ENCODE measurements at regions not wholly inside any gene's neighbourhood (a gene's known extent, or its start where the extent isn't known, plus 50 kb on each side); places are given as distances from the start of the nearest gene placed in this dataset.

GRCh38 chr15:69946870-69947269 is 150.8 kb downstream of the TLE3 start:
- Mint-ChIP-seq H3K27ac (no peak overlapping the region), H3K36me3 (no peaks in the 10 kb centered on the region), H3K4me1 (no peaks in the 10 kb centered on the region), H3K9me3 (no peaks in the 10 kb centered on the region), H3K4me3 (no peak overlapping the region), H3K27me3 (ENCODE audit: low read depth) (no peaks in the 10 kb centered on the region)
- ChIA-PET CTCF (interaction anchor here (0.6 to 0.9 kb wide), 2 partner anchors 184 to 355 kb away, joined by 3 read pairs; no protein-coding TSS in a partner anchor), POLR2A (no interaction called here)
- no peak for TF ChIP-seq HMGXB4 (CRISPR knock-in tag; IDR thresholded peaks at IDR 0.05)
- TF ChIP-seq ZNF671 (CRISPR knock-in tag; IDR thresholded peaks at IDR 0.05) = no peak
- TF ChIP-seq ZNF425 (CRISPR knock-in tag; conservative IDR thresholded peaks at IDR 0.05) = no peak
- TF ChIP-seq TP53 (CRISPR knock-in tag; IDR thresholded peaks at IDR 0.05) = no peak
- no peak for TF ChIP-seq ELF4 (CRISPR knock-in tag; IDR thresholded peaks at IDR 0.05; ENCODE audit: low read depth)
- TF ChIP-seq NR1H2 (CRISPR knock-in tag; IDR thresholded peaks at IDR 0.05) = no peak
- no peak for TF ChIP-seq FOXJ3 (CRISPR knock-in tag; IDR thresholded peaks at IDR 0.05; ENCODE audit: borderline replicate concordance)
- TF ChIP-seq TEAD4 (CRISPR knock-in tag; IDR thresholded peaks at IDR 0.05) = no peak
- TF ChIP-seq ZBTB43 (CRISPR knock-in tag; IDR thresholded peaks at IDR 0.05) = no peak
- TF ChIP-seq JUN (CRISPR knock-in tag; IDR thresholded peaks at IDR 0.05) = no peak
- no peak for TF ChIP-seq FOXP4 (CRISPR knock-in tag; IDR thresholded peaks at IDR 0.05)
- TF ChIP-seq ZNF317 (CRISPR knock-in tag; IDR thresholded peaks at IDR 0.05; ENCODE audit: borderline replicate concordance, low read depth) = no peak
- TF ChIP-seq SMAD4 (CRISPR knock-in tag; IDR thresholded peaks at IDR 0.05) = no peak
- no peak for TF ChIP-seq FOXP1 (CRISPR knock-in tag; IDR thresholded peaks at IDR 0.05; ENCODE audit: borderline replicate concordance)
- TF ChIP-seq ZNF138 (CRISPR knock-in tag; conservative IDR thresholded peaks at IDR 0.05) = no peak
- TF ChIP-seq PREB (CRISPR knock-in tag; IDR thresholded peaks at IDR 0.05; ENCODE audit: borderline replicate concordance) = no peak
- ATAC-seq (no peak), DNase-seq (ENCODE audit: low spot score) (no peak)

- POLR2A ChIA-PET = no interaction called here
- Mint-ChIP-seq H3K9me3 (no peaks in the 10 kb centered on the region), H3K4me3 (no peak overlapping the region), H3K27me3 (ENCODE audit: low read depth) (no peaks in the 10 kb centered on the region), H3K4me1 (no peaks in the 10 kb centered on the region), H3K36me3 (no peaks in the 10 kb centered on the region), H3K27ac (no peak overlapping the region)
- no peak for DNase-seq (ENCODE audit: low spot score)
- CTCF ChIA-PET = interaction anchor here (0.6 kb wide), 1 partner anchor 152 kb away, joined by 3 read pairs; no protein-coding TSS in a partner anchor
- TF ChIP-seq GABPB1 (CRISPR knock-in tag; IDR thresholded peaks at IDR 0.05) = no peak
- ATAC-seq = no peak
Measured at GRCh38 chr15:69947394-69947793, 150.3 kb downstream of the TLE3 start.

All from WTC11 (cell line).